ENCODE measurements at regions not wholly inside any gene's neighbourhood (a gene's known extent, or its start where the extent isn't known, plus 50 kb on each side); places are given as distances from the start of the nearest gene placed in this dataset.
A peak's percentile ranks its signal among the peaks of the same experiment; 100 is the strongest.

DNA sequence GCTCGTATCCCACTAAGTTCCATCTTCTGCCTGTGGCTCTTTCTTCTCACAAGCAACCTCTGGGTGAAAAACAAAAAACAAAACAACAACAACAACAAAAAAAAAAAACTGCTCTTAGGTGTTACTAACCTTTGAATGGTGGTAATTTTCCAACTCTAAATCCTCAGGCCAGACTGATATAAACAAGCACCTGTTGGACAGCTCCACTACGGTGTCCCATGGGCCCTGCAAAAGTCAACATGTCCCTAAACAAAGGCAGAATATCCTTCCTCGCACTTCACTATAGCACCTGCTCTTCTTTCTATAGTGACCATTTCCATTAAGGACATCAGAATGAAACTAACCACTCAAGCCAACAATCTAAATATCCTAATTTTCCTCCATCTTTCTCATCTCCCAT is 54.6 kb upstream of the PARM1 start:
- no peak for DNase-seq (ENCODE audit: low read depth)

DNA sequence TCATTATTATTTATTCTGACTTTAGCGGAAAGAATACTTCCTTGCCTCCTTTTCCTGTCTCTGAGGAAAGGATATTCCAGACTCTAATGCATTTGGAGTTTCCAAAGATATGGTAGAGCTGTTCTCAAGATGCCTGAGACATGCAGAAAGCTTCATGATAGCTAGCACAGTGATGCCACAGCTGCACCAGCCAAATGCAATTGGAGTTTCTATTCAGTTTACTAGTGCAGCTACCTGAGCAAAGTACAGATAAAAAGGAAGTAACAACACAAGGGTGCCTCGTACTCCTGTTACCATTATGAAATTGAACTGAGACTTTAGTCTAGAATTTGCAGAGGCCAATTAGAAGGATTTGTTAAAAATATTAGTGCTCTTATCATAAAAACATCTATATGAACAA is 57.5 kb upstream of the PARM1 start:
- DNase-seq (ENCODE audit: low read depth), result no peak

GRCh38 chr4:74874753-74875367 is 58.1 kb upstream of the PARM1 start:
- peak; percentile 1 for DNase-seq (ENCODE audit: low read depth)

DNA sequence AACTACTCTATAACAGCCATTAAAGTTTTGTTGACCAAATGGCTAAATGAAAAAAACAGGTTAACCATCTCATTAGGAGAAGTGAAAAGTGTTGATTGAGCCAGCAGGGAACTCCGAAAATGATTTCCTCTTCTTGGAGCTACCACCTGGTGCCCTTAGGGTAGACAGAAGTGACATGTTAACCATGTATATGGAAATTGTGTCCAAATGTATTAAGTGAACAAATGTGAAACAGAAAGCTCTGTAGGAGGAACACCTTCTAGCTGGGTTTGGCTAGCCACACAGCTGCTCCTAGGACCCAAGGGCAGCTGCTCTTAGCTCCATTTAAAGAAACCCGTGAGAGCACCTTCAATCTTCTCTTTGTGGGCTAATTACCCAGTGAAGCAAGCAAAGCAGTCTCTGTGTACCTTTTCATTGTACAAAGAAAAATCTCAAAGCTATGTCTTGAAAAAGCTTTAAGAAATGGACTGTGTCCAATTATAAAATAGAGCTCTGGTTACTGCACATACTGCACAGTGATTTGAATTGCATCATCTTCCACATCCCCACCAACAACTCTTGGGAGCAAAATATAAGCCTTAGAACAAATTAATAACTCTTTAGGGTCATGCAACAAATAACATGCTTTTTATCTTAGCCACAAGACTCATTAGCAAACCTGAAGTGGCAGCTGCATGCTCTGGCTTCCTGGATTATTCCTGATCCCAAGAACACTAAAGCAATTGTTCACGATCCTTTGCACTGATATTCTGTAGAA is 59.2 kb upstream of the PARM1 start:
- no peak for DNase-seq (ENCODE audit: low read depth)

DNA sequence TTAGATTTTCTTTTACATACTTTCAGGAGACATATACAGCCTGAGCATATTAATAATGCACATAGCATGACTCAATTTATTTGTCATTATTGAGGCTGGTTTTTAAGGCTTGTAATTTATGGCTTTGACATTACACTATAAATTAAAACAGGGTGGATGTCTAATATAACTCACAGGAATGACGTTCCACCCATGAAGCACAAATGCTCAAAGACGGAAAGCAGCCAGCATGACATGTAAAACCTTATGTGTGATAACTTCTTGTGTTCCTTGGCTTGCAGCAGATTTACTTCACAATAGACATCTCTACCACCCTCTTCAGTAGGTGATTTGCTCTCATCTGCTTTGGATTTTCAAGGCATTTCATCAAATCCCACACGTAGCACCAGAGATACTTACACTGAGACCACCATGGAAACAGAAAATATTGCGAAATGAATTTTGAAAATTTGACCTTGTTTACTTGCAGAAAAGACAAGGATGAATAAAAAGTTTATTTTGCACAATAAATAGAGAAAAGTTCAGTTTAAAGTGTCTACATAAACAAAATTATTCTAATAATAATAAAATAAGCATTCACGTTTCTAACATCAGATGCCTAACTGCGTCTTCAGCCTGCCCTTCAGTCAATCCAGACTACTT is 64.7 kb upstream of the BTC start:
- DNase-seq (ENCODE audit: low read depth), result no peak

GRCh38 chr4:74855879-74856278 is 61.6 kb upstream of the BTC start:
- no peak for DNase-seq (ENCODE audit: low read depth)

DNA sequence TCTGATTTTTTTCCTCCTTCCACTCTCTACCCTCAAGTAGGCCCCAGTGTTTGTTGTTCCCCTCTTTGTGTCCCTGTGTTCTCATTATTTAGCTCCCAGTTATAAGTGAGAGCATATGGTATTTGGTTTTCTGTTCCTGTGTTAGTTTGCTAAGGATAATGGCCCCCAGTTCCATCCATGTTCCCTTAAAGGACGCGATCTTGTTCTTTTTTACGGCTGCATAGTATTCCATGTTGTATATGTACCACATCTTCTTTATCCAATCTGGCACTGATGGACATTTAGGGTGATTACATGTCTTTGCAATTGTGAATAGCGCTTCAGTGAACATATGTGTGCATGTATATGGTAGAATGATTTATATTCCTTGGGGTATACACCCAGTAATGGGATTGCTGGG is 54.5 kb upstream of the BTC start:
- DNase-seq (ENCODE audit: low read depth), result no peak

- no peak for DNase-seq (ENCODE audit: low read depth)
Measured at GRCh38 chr4:74845834-74846233, 51.5 kb upstream of the BTC start.

Measured in stimulated activated CD8-positive, alpha-beta memory T cell treated with anti-CD3 and anti-CD28 coated beads, Interleukin-12 subunit alpha, Interleukin-12 subunit beta, amount 100 ng/mL, for 1 hour (primary cell).